VCaP (cell line): ENCODE measurements at regions not wholly inside any gene's neighbourhood (a gene's known extent, or its start where the extent isn't known, plus 50 kb on each side); places are given as distances from the start of the nearest gene placed in this dataset.
"Not testable (repeated sequence)": the region's sequence is repeated elsewhere in the genome, so short reads cannot be mapped to it uniquely, and the experiment has no call there.

Experiments used
- H3K27ac ChIP-seq: fragments of 450-650 bp; 2 replicates; pipeline ENCODE4 v1.5.1; 2017
- TF ChIP-seq, protein P1 (sequence below): fragments of 450-650 bp; conservative IDR thresholded peaks from 2 replicates; pipeline ENCODE4 v1.5.1; 2017; ENCODE audit warnings: mild to moderate bottlenecking, moderate library complexity

DNA sequence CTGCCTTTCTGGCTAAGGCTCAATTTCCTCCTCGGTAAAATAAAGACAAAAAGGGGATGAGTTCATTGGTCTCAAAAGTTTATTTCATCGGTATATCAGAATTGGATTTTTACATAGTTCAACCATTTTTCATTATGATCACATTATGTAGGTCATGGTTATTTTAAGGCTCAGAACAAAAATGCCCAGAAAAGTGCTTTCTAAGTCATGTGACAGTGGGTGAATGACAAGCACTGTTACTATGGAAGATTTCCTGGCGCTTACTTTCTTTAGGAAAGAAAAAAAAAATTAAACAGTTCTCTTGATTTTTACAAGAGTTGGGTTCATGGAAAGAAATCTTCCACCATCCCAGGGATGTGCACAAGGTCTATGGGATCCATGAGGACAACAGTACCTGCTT, 117.9 kb upstream of the CES5A start:
- TF ChIP-seq, protein P1, sequence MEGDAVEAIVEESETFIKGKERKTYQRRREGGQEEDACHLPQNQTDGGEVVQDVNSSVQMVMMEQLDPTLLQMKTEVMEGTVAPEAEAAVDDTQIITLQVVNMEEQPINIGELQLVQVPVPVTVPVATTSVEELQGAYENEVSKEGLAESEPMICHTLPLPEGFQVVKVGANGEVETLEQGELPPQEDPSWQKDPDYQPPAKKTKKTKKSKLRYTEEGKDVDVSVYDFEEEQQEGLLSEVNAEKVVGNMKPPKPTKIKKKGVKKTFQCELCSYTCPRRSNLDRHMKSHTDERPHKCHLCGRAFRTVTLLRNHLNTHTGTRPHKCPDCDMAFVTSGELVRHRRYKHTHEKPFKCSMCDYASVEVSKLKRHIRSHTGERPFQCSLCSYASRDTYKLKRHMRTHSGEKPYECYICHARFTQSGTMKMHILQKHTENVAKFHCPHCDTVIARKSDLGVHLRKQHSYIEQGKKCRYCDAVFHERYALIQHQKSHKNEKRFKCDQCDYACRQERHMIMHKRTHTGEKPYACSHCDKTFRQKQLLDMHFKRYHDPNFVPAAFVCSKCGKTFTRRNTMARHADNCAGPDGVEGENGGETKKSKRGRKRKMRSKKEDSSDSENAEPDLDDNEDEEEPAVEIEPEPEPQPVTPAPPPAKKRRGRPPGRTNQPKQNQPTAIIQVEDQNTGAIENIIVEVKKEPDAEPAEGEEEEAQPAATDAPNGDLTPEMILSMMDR: no peak
- H3K27ac ChIP-seq: no peak overlapping the region

DNA sequence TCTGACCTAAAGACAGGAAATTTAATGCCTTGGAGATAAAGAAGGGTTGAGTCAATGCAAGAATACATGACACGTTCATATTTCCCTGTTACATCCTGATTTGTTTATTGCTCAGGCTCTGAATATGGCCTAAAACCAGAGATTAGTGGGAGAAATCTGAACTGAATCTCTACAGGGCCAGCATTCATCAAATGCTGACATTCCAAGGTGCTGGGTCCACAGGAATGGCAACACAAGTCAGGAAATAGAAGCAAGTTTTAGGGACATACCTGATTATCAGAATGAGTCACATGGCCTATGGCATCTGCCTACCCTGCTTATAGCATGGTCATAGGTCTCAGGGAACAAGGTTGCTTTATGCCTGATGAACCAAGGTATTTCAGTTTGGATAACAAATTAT, 117.4 kb upstream of the CES5A start:
- TF ChIP-seq, protein P1: no peak
- H3K27ac ChIP-seq: no peak overlapping the region

DNA sequence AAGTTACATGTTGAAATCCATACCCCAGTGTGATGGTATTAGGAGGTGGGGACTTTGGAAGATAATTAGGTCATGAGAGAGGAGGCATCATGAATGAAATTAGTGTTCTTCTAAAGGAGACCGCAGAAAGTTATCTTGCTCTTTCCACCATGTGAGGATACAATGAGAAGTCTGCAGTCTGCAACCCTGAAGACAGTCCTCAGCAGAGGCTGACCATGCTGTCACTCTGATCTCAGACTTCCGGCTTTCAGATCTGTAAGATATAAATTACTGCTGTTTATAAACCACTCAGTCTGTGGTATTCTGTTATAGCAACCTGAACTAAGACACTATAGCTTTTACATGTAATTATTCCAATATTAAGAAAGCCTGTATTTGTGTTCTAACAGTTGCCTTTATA, 116.7 kb upstream of the CES5A start:
- no peak overlapping the region for H3K27ac ChIP-seq
- TF ChIP-seq, protein P1: no peak

DNA sequence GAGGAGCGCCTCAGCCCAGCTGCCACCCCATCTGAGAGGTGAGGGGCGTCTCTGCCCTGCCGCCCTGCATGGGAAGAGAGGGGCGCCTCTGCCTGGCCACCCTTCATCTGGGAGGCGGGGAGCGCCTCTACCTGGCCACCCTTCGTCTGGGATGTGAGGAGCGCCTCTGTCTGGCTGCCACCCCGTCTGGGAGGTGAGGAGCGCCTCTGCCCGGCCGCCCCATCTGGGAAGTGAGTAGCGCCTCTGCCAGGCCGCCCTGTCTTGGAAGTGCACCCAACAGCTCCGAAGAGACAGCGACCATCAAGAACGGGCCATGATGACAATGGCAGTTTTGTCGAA, 114.4 kb upstream of the CES5A start:
- H3K27ac ChIP-seq: no peak overlapping the region
- TF ChIP-seq, protein P1: no peak

DNA sequence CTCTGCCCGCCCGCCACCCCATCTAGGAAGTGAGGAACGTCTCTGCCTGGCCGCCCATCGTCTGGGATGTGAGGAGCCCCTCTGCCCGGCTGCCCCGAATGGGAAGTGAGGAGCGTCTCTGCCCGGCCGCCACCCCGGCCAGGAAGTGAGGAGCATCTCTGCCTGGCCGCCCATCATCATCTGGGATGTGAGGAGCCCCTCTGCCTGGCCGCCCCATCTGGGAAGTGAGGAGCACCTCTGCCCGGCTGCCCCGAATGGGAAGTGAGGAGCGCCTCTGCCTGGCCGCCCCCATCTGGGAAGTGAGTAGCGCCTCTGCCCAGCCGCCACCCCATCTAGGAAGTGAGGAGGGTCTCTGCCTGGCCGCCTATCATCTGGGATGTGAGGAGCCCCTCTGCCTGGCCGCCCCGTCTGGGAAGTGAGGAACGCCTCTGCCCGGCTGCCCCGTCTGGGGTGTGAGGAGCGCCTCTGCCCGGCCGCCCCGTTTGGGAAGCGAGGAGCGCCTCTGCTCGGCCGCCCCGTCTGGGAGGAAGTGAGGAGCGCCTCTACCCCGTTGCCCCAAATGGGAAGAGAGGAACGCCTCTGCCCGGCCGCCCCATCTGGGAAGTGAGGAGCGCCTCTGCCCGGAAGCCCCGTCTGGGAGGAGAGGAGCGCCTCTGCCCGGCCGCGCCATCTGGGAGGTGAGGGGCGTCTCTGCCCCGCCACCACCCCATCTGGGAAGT, 113.8 kb upstream of the CES5A start:
- not testable (repeated sequence) for H3K27ac ChIP-seq

DNA sequence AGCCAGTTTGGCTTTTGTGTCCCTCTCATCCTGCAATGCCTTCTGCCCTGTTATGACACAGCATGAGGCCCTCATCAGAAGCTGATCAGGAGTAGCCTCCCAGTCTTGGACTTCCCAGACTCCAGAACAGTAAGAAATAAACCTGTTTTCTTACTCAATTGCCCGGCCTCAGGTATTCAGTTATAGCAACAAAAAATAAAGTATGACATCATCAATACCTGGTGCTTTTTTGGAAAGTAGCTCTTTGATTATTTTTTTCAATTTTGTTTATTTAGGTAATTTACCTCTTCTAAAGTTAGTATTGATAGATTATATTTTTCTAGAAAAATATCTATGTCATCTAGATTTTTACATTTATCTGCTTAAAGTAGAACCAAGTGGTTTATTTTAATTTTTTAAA, 112.8 kb upstream of the CES5A start:
- H3K27ac ChIP-seq: no peak overlapping the region
- TF ChIP-seq, protein P1: no peak

DNA sequence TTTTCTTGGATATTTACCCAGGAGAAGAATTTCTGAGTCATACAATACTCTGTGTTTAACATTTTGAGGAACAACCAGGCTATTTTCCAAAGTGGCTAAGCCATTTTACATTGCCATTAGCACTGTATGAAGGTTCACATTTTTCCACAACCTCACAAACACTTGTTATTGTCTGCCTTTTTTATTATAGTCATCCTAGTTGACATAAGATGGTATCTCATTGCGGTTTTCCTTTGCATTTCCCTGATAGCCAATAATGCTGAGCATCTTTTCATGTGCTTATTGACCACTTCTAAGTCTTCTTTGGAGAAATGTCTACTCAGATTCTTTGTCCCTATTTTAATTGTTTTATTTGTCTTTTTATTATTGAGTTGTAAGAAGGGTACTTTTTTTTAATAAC, 107.4 kb upstream of the CES5A start:
- TF ChIP-seq, protein P1: no peak
- no peak overlapping the region for H3K27ac ChIP-seq

DNA sequence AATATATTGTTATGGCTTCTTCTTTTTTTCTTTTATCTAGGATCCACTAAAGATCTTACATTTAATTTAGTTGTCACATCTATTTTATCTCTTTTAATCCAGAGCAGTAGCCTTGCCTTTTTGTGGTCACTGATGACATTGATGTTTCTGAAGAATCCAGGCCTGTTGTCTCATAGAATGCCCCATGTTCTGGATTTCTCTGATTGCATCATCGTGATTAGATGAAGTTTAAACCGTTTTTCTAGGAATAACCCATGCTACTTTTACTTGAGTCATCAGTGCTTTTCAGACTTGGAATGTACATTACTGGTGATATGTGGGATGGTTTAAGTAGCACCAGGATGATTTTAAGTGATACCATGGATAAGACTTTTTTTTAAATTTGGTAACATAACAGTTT, 106.4 kb upstream of the CES5A start:
- no peak overlapping the region for H3K27ac ChIP-seq
- TF ChIP-seq, protein P1: no peak
